OCI-LY7 (cell line): ENCODE measurements at regions not wholly inside any gene's neighbourhood (a gene's known extent, or its start where the extent isn't known, plus 50 kb on each side); places are given as distances from the start of the nearest gene placed in this dataset.

Experiments
- EZH2phosphoT487 ChIP-seq: fragments of 200-600 bp; sonication (generic); IDR thresholded peaks from 2 replicates; pipeline ENCODE4 v1.6.1; 2018; ENCODE audit warnings: low read depth, borderline replicate concordance, mild to moderate bottlenecking, mixed run types, antibody characterized with exemption, low read length, moderate library complexity, mixed read lengths
- TF ChIP-seq, protein P1 (sequence below): fragments of 200-600 bp; sonication (generic); conservative IDR thresholded peaks from 2 replicates; pipeline ENCODE4 v1.5.1; 2014; ENCODE audit warnings: mild to moderate bottlenecking, antibody characterized with exemption, low read length, moderate library complexity, mixed read lengths

- TF ChIP-seq, protein P1, sequence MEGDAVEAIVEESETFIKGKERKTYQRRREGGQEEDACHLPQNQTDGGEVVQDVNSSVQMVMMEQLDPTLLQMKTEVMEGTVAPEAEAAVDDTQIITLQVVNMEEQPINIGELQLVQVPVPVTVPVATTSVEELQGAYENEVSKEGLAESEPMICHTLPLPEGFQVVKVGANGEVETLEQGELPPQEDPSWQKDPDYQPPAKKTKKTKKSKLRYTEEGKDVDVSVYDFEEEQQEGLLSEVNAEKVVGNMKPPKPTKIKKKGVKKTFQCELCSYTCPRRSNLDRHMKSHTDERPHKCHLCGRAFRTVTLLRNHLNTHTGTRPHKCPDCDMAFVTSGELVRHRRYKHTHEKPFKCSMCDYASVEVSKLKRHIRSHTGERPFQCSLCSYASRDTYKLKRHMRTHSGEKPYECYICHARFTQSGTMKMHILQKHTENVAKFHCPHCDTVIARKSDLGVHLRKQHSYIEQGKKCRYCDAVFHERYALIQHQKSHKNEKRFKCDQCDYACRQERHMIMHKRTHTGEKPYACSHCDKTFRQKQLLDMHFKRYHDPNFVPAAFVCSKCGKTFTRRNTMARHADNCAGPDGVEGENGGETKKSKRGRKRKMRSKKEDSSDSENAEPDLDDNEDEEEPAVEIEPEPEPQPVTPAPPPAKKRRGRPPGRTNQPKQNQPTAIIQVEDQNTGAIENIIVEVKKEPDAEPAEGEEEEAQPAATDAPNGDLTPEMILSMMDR, result no peak
- no peak for TF ChIP-seq EZH2phosphoT487
These were observed 282.7 kb upstream of the SFSWAP start for GRCh38 chr12:131428091-131428685.
